OCI-LY7 (cell line): ENCODE measurements at regions not wholly inside any gene's neighbourhood (a gene's known extent, or its start where the extent isn't known, plus 50 kb on each side); places are given as distances from the start of the nearest gene placed in this dataset.

Experiments
- BruUV-seq: library from RNA; stranded (reverse); fragments of 400-500 nt; replicated peaks from 2 replicates; lab custom pipeline; 2021; lab: Mats Ljungman, UMichigan
- CTCF ChIA-PET: fragments of 300-600 bp; sonication (Branson Sonifier 250); formaldehyde crosslinking; loops from one replicate; lab custom pipeline; 2022; ENCODE audit warnings: antibody characterized with exemption; ENCODE audit not compliant: unreplicated experiment; lab: Charles Lee
- POLR2A ChIA-PET: fragments of 300-600 bp; sonication (Branson Sonifier 250); formaldehyde crosslinking; loops from one replicate; lab custom pipeline; 2022; ENCODE audit warnings: antibody characterized with exemption; lab: Charles Lee
- DNase-seq: peaks from one replicate; pipeline ENCODE4 v3.0.0-alpha.2; 2015; ENCODE audit warnings: low spot score
- H2AFZ ChIP-seq: fragments of 200-600 bp; sonication (generic), shearing (Covaris generic); 2 replicates; pipeline ENCODE4 v1.6.1; 2014; ENCODE audit warnings: mild to moderate bottlenecking, antibody characterized with exemption, low read length, moderate library complexity
- H3K27ac ChIP-seq: fragments of 200-600 bp; sonication (generic); 2 replicates; pipeline ENCODE4 v1.5.1; 2014; ENCODE audit warnings: mixed run types, low read depth, mild to moderate bottlenecking, moderate library complexity, low read length, inconsistent platforms; ENCODE audit not compliant: poor library complexity, severe bottlenecking
- H3K36me3 ChIP-seq: fragments of 200-600 bp; sonication (generic); 2 replicates; pipeline ENCODE4 v1.6.1; 2014; ENCODE audit warnings: mild to moderate bottlenecking, antibody characterized with exemption, low read length, moderate library complexity, mixed read lengths; ENCODE audit not compliant: insufficient read depth
- H3K4me1 ChIP-seq: fragments of 200-600 bp; sonication (generic); 2 replicates; pipeline ENCODE4 v1.5.1; 2014; ENCODE audit warnings: mild to moderate bottlenecking, low read length; ENCODE audit not compliant: insufficient read depth, poor library complexity, severe bottlenecking
- H3K4me2 ChIP-seq: fragments of 200-600 bp; sonication (generic); 2 replicates; pipeline ENCODE4 v1.6.1; 2014; ENCODE audit warnings: mild to moderate bottlenecking, low read length
- H3K4me3 ChIP-seq: fragments of 200-600 bp; sonication (generic); 2 replicates; pipeline ENCODE4 v1.5.1; 2014; ENCODE audit warnings: mild to moderate bottlenecking, low read depth, low read length; ENCODE audit not compliant: poor library complexity, severe bottlenecking
- H3K79me2 ChIP-seq: fragments of 200-600 bp; sonication (generic); 2 replicates; pipeline ENCODE4 v1.6.1; 2016; ENCODE audit warnings: low read depth, mild to moderate bottlenecking, low read length, moderate library complexity, mixed read lengths; ENCODE audit not compliant: insufficient read depth
- H3K9me2 ChIP-seq: fragments of 200-600 bp; sonication (generic); 2 replicates; pipeline ENCODE4 v1.6.1; 2016; ENCODE audit warnings: mild to moderate bottlenecking, low read length, mixed read lengths; ENCODE audit not compliant: insufficient read depth
- H3K9me3 ChIP-seq: fragments of 200-600 bp; sonication (generic); 2 replicates; pipeline ENCODE4 v1.6.1; 2014; ENCODE audit warnings: mild to moderate bottlenecking, mixed run types, low read length, mixed read lengths
- H4K20me1 ChIP-seq: fragments of 200-600 bp; sonication (generic); 2 replicates; pipeline ENCODE4 v1.6.1; 2014; ENCODE audit warnings: mild to moderate bottlenecking, antibody characterized with exemption, low read length, moderate library complexity, mixed read lengths; ENCODE audit not compliant: insufficient read depth
- CTCF ChIP-seq: fragments of 200-600 bp; sonication (generic); conservative IDR thresholded peaks from 2 replicates; pipeline ENCODE4 v1.5.1; 2014; ENCODE audit warnings: mild to moderate bottlenecking, antibody characterized with exemption, low read length, moderate library complexity, mixed read lengths
- EZH2phosphoT487 ChIP-seq: fragments of 200-600 bp; sonication (generic); IDR thresholded peaks from 2 replicates; pipeline ENCODE4 v1.6.1; 2018; ENCODE audit warnings: low read depth, borderline replicate concordance, mild to moderate bottlenecking, mixed run types, antibody characterized with exemption, low read length, moderate library complexity, mixed read lengths
- intact Hi-C: fragments of 100-400 bp; cut with micrococcal nuclease; formaldehyde crosslinking; loops from one replicate; pipeline ENCODE4 v1.10.0; 2022; ENCODE audit not compliant: unreplicated experiment

- Histone ChIP-seq H3K4me2 (no peak overlapping the region), H3K9me3 (no peaks in the 10 kb centered on the region), H3K4me3 (no peak overlapping the region), H3K79me2 (no peaks in the 10 kb centered on the region), H3K27ac (no peak overlapping the region), H2AFZ (no peak overlapping the region), H3K4me1 (no peaks in the 10 kb centered on the region), H3K9me2 (no peaks in the 10 kb centered on the region), H3K36me3 (no peaks in the 10 kb centered on the region), H4K20me1 (no peaks in the 10 kb centered on the region)
- BruUV-seq: no TSS peak
- intact Hi-C loops: no loop called here
- CTCF ChIA-PET: no interaction called here
- POLR2A ChIA-PET: no interaction called here
- TF ChIP-seq CTCF (no peak), EZH2phosphoT487 (no peak)
- DNase-seq: no peak
These were observed 90.2 kb upstream of the PRSS58 start for GRCh38 chr7:142348100-142348499.

- POLR2A ChIA-PET: no interaction called here
- intact Hi-C loops: no loop called here
These were observed 89.2 kb upstream of the PRSS58 start for GRCh38 chr7:142347091-142347490.

GRCh38 chr7:142345811-142346210 is 88.0 kb upstream of the PRSS58 start:
- H3K27ac ChIP-seq: no peak overlapping the region
- POLR2A ChIA-PET: no interaction called here
- no peaks in the 10 kb centered on the region for H3K79me2 ChIP-seq
- no peaks in the 10 kb centered on the region for H3K9me2 ChIP-seq
- no peak for DNase-seq
- H3K4me2 ChIP-seq: no peak overlapping the region
- BruUV-seq: no TSS peak
- TF ChIP-seq EZH2phosphoT487: no peak
- no peak for TF ChIP-seq CTCF
- H4K20me1 ChIP-seq: no peaks in the 10 kb centered on the region
- no peak overlapping the region for H2AFZ ChIP-seq
- H3K4me3 ChIP-seq: no peak overlapping the region
- CTCF ChIA-PET: no interaction called here
- H3K4me1 ChIP-seq: no peaks in the 10 kb centered on the region
- intact Hi-C loops: no loop called here
- no peaks in the 10 kb centered on the region for H3K36me3 ChIP-seq
- H3K9me3 ChIP-seq: no peaks in the 10 kb centered on the region

More at GRCh38 chr7:142347091-142347490, 89.2 kb upstream of the PRSS58 start:
- Histone ChIP-seq H4K20me1 (no peaks in the 10 kb centered on the region), H3K9me2 (no peaks in the 10 kb centered on the region), H3K79me2 (no peaks in the 10 kb centered on the region), H3K27ac (no peak overlapping the region), H3K4me3 (no peak overlapping the region), H3K9me3 (no peaks in the 10 kb centered on the region), H3K4me2 (no peak overlapping the region), H2AFZ (no peak overlapping the region), H3K36me3 (no peaks in the 10 kb centered on the region), H3K4me1 (no peaks in the 10 kb centered on the region)
- CTCF ChIA-PET: no interaction called here
- no peak for DNase-seq
- no peak for TF ChIP-seq CTCF
- no peak for TF ChIP-seq EZH2phosphoT487
- BruUV-seq: no TSS peak
